UCSD-AML1 (cell line): ENCODE measurements at regions not wholly inside any gene's neighbourhood (a gene's known extent, or its start where the extent isn't known, plus 50 kb on each side); places are given as distances from the start of the nearest gene placed in this dataset.
"Not testable (repeated sequence)": the region's sequence is repeated elsewhere in the genome, so short reads cannot be mapped to it uniquely, and the experiment has no call there.

Source experiments
- DNase-seq: peaks from one replicate; lab custom pipeline; 2025; ENCODE audit not compliant: unreplicated experiment; lab: John Stamatoyannopoulos, UW

GRCh38 chr3:193114431-193115340 is 126.3 kb upstream of the PLAAT1 start:
- DNase-seq = no peak

GRCh38 chr3:193116871-193117270 is 124.2 kb upstream of the PLAAT1 start:
- no peak for DNase-seq

GRCh38 chr3:193118907-193119306 is 122.1 kb upstream of the PLAAT1 start:
- DNase-seq = no peak

GRCh38 chr3:193119926-193120325 is 121.1 kb upstream of the PLAAT1 start:
- DNase-seq = no peak

- no peak for DNase-seq
These were observed 116.2 kb upstream of the PLAAT1 start for GRCh38 chr3:193124861-193125260.

DNA sequence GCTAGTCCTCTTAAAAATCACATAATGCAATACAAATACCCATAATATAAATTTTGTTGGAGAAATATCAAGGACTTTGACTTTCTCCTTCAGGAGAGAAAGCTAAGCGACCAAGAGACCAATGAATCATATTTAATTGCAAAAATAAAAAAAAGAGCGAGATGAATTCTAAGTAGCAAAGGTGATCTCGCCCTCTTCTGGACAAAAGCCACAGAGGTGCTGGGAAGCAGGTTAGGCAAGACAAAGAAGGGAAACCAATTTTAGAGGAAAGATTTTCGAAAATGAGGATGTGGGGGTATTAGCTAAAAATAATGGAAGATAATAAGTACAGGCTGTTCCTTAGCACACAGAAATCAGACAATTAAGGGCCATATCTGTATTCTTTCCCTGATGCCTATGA is 111.4 kb upstream of the PLAAT1 start:
- DNase-seq = no peak

- DNase-seq = no peak
These were observed 110.4 kb upstream of the PLAAT1 start for GRCh38 chr3:193130576-193130975.

GRCh38 chr3:193132241-193132640 is 108.8 kb upstream of the PLAAT1 start:
- no peak for DNase-seq

GRCh38 chr3:193132964-193133363 is 108.1 kb upstream of the PLAAT1 start:
- DNase-seq = no peak

GRCh38 chr3:193134856-193135255 is 106.2 kb upstream of the PLAAT1 start:
- DNase-seq = no peak

DNA sequence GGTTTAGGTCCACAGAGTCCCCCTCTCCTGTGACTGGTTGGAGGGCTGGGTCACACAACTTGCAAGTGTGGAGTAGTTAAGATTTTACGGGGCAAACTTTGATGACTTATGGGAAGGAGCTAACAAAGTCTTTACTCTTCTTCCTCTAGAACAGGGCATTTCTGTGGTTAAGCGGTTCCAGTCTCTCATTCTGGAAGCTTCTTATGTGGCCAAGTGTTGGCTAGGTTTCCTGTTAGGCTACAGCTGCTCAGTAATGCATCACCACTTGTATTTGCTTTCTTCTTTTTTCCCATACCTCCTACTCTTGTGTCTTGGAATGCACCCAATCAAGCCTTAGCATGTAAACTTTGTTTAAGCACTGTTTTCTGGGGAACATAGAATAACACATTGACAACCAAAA is 100.6 kb upstream of the PLAAT1 start:
- DNase-seq = no peak

- no peak for DNase-seq
These were observed 95.8 kb upstream of the PLAAT1 start for GRCh38 chr3:193145248-193145647.

DNA sequence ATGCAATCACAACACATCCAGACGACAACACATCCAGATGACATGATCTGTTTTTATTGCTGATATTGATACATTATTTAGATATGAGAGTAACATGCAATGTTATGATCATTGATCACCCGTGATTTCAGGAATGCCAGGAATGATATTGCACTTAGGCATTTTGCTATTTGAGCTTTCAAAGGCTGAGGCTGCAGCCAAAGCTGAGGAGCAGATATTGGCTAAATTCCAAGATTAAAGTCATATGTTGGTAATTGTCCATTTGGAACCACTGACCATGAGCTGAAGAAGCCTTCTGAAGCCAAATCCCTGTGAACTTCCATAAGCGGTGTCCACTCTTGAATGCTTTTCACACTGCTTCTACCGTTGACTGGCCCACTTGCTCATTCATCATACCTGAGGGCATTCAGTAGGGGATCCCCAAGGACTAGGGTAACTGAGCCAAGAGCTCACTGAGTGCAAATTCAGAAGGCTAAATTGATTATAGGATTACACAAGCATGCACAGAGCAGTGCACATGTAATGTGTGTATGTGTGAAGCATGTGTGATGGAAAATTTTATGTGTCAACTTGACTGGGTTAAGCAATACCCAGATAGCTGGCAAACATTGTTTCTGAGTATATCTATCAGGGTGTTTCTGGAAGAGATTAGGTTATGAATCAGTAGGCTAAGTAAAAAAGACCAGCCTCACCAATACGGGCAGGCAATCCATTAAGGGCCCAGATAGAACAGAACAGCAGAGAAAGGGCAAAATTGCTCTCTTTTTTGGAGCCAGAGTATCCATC is 92.1 kb upstream of the PLAAT1 start:
- DNase-seq = no peak

- DNase-seq = no peak
These were observed 91.0 kb upstream of the PLAAT1 start for GRCh38 chr3:193149998-193150397.

- DNase-seq = not testable (repeated sequence)
These were observed 85.8 kb upstream of the PLAAT1 start for GRCh38 chr3:193155044-193155781.

DNA sequence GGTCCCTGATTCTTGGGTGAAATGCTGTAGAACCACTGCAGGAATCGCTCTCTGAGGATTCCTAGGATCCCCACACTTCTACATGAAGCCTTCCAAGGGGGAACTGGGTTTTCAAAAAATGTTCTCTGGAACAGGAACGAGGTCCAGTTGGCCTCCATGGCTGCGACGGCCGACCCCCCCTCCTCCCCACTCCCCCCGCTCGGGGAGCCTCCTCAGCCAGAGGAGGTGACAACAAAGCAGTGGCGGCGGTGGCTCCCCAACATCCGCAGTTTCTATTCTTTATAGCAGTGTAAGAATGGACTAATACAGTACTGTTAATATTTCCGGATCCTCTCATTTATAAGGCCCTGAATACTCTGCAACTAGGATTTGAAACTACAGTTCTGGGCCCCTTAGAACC is 84.0 kb upstream of the PLAAT1 start:
- DNase-seq = no peak

DNA sequence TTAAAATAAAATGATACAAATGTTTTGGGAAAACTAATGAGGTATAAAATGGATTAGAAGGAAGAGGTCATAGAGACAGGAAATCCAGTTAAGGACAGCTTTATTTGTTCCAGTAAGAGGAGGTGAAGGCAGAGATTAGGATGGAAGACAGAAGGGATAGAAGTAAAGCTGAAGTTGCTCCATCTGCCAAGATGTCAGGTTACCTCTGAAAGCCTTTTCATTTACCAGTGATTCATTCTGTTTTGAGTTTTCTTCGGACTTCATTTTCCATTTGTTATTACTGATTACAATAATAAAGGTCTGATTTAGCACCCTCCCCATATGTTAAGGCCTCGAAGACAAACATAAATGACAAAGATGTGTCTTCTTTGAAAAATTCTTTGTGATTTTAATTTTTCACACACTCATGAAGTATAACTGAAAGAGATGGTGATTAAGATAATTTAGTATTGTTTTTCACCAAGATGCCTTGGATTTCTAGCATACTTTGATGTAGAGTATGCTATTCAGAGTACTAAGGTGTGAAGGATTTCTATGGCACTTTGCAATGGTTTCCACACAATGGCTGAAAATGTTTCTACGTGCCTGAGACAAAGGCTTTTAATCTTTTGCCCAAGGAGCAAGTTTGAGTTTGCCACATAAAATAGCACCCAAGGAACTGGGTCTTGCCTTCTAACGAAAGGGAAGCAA is 75.4 kb upstream of the PLAAT1 start:
- no peak for DNase-seq

DNA sequence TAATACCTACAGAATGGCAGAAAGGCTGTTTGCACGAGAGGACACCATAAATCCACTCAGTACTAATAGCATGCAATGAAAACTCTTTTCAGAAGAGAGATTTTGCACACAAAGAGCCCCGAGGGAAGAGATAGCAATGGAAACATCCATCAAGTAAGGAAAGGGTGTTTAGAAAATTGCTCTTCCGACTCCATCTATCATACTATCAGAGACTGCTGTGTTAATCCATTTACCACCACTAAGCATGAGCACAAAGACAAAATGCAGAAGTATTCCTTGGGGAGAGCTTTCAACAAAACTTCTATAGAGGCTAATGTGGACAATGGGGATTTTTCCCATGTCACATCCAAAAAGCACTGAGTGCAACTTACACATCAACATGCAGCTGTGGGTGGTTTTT is 72.1 kb upstream of the PLAAT1 start:
- DNase-seq = no peak

GRCh38 chr3:193174140-193174539 is 66.9 kb upstream of the PLAAT1 start:
- no peak for DNase-seq

GRCh38 chr3:193179332-193180012 is 61.5 kb upstream of the PLAAT1 start:
- not testable (repeated sequence) for DNase-seq
